OCI-LY1 (cell line): ENCODE measurements at regions not wholly inside any gene's neighbourhood (a gene's known extent, or its start where the extent isn't known, plus 50 kb on each side); places are given as distances from the start of the nearest gene placed in this dataset.

Experiments
- H2AFZ ChIP-seq: fragments of 200-600 bp; sonication (generic), shearing (Covaris generic); 2 replicates; pipeline ENCODE4 v1.6.0; 2014; ENCODE audit warnings: antibody characterized with exemption, mild to moderate bottlenecking, low read length
- H3F3A ChIP-seq: fragments of 200-600 bp; sonication (generic), shearing (Covaris generic); 2 replicates; pipeline ENCODE4 v1.6.0; 2014; ENCODE audit warnings: mild to moderate bottlenecking, antibody characterized with exemption, low read length, moderate library complexity; ENCODE audit not compliant: insufficient read depth
- H3K27ac ChIP-seq: fragments of 200-600 bp; sonication (generic); 2 replicates; pipeline ENCODE4 v1.5.1; 2014; ENCODE audit warnings: low read length, mixed run types, mild to moderate bottlenecking, low read depth; ENCODE audit not compliant: poor library complexity, severe bottlenecking
- H3K27me3 ChIP-seq: fragments of 200-600 bp; sonication (generic); 2 replicates; pipeline ENCODE4 v1.6.0; 2014; ENCODE audit warnings: antibody characterized with exemption, mild to moderate bottlenecking, low read length, moderate library complexity; ENCODE audit not compliant: insufficient read depth
- H3K36me3 ChIP-seq: fragments of 200-600 bp; sonication (generic); 2 replicates; pipeline ENCODE4 v1.6.1; 2014; ENCODE audit warnings: mild to moderate bottlenecking, antibody characterized with exemption, low read length, moderate library complexity, mixed read lengths; ENCODE audit not compliant: insufficient read depth
- H3K4me1 ChIP-seq: fragments of 200-600 bp; sonication (generic); 2 replicates; pipeline ENCODE4 v1.5.1; 2014; ENCODE audit warnings: mild to moderate bottlenecking, low read length, moderate library complexity; ENCODE audit not compliant: insufficient read depth, severe bottlenecking
- H3K4me2 ChIP-seq: fragments of 200-600 bp; sonication (generic), shearing (Covaris generic); 2 replicates; pipeline ENCODE4 v1.6.1; 2014; ENCODE audit warnings: low read length
- H3K4me3 ChIP-seq: fragments of 200-600 bp; sonication (generic); 2 replicates; pipeline ENCODE4 v1.5.1; 2014; ENCODE audit warnings: low read length, low read depth, mild to moderate bottlenecking, mixed read lengths; ENCODE audit not compliant: poor library complexity, severe bottlenecking
- H3K79me2 ChIP-seq: fragments of 200-600 bp; shearing (Covaris generic); 2 replicates; pipeline ENCODE4 v1.6.1; 2016; ENCODE audit warnings: mixed run types, low read length, mixed read lengths; ENCODE audit not compliant: insufficient read depth
- H3K9ac ChIP-seq: fragments of 200-600 bp; sonication (generic), shearing (Covaris generic); 2 replicates; pipeline ENCODE4 v1.6.1; 2014; ENCODE audit warnings: mild to moderate bottlenecking, low read length, mixed read lengths
- H3K9me2 ChIP-seq: fragments of 200-600 bp; sonication (generic), shearing (Covaris generic); 2 replicates; pipeline ENCODE4 v1.6.1; 2014; ENCODE audit warnings: low read depth, mild to moderate bottlenecking, low read length, mixed read lengths
- H3K9me3 ChIP-seq: fragments of 200-600 bp; shearing (Covaris generic); 2 replicates; pipeline ENCODE4 v1.6.1; 2014; ENCODE audit warnings: low read length, mixed read lengths
- H4K20me1 ChIP-seq: fragments of 200-600 bp; sonication (generic), shearing (Covaris generic); 2 replicates; pipeline ENCODE4 v1.6.0; 2016; ENCODE audit warnings: mild to moderate bottlenecking, low read length; ENCODE audit not compliant: insufficient read depth
- CTCF ChIP-seq: fragments of 200-600 bp; sonication (generic), shearing (Covaris generic); IDR thresholded peaks from 2 replicates; pipeline ENCODE4 v1.5.1; 2017; ENCODE audit warnings: mild to moderate bottlenecking, antibody characterized with exemption, low read length, moderate library complexity, mixed read lengths
- EZH2 ChIP-seq: fragments of 200-600 bp; sonication (generic), shearing (Covaris generic); IDR thresholded peaks from 2 replicates; pipeline ENCODE4 v1.8.0; 2017; ENCODE audit warnings: borderline replicate concordance, mixed run types, mild to moderate bottlenecking, antibody characterized with exemption, low read length, moderate library complexity, mixed read lengths

GRCh38 chr16:65172356-65172755 is 50.5 kb upstream of the CDH11 start:
- Histone ChIP-seq H3K9ac (no peak overlapping the region), H3K4me2 (no peak overlapping the region), H2AFZ (no peak overlapping the region), H3K4me3 (no peak overlapping the region), H3K27ac (no peak overlapping the region), H3K9me2 (no peaks in the 10 kb centered on the region), H3K36me3 (no peaks in the 10 kb centered on the region), H3K27me3 (no peaks in the 10 kb centered on the region), H3K9me3 (no peaks in the 10 kb centered on the region), H3K79me2 (no peaks in the 10 kb centered on the region), H4K20me1 (no peaks in the 10 kb centered on the region), H3K4me1 (no peaks in the 10 kb centered on the region), H3F3A (no peaks in the 10 kb centered on the region)
- TF ChIP-seq EZH2 (no peak), CTCF (no peak)
